Stimulated activated CD4-positive, alpha-beta T cell treated with anti-CD3 and anti-CD28 coated beads, Interleukin-1b, Interleukin-23, amount 100 ng/mL, for 4 hours (primary cell): ENCODE measurements at regions not wholly inside any gene's neighbourhood (a gene's known extent, or its start where the extent isn't known, plus 50 kb on each side); places are given as distances from the start of the nearest gene placed in this dataset.

Experiments used
- DNase-seq, 2 donors: peaks; one replicate each; pipeline ENCODE4 v3.0.0-alpha.2; 2020; ENCODE audit warnings: low read depth in 2 of 2

GRCh38 chr5:99724732-99725290, 796.0 kb upstream of the CHD1 start:
- no peak for DNase-seq

DNA sequence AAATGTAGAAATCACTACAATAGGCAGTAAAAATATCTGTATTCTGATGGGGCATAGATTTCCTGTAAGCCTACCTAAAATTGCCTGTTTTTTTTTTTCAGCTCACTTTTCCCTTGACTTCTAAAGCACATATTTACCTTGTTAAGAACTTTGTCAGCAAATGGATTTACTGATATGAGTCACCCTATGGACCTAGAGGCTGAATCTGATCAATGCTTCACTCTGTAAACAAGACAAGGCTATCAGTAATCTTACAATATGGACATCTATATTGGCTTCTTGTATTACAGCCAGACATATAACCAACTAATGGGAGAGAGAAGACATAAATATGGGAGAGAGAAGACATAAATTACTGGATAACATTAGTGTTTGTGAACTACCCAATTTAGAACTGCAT, 792.7 kb upstream of the CHD1 start:
- DNase-seq, result no peak

DNA sequence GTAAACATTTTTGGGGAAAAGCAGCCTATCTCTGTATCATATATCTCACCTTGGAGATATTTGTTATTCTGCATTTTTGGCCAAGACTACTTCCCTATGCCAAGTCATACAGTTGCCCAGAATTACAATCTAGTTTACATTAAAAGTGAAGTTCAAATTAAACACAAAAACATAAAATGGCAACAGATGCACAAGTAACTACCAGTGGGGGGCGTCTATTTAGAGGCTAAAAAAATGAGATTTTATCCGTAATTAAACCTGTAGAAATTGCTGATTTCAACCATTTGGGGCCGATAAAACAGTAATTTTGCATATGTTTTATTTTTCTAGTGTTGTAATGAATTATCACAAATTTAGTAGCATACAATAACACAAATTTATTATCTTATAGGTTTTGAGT, 787.1 kb upstream of the CHD1 start:
- no peak for DNase-seq

GRCh38 chr5:99706160-99706559, 777.4 kb upstream of the CHD1 start:
- DNase-seq, result no peak

GRCh38 chr5:99702565-99702964, 773.8 kb upstream of the CHD1 start:
- DNase-seq, result no peak

GRCh38 chr5:99694884-99695283, 766.1 kb upstream of the CHD1 start:
- DNase-seq, result no peak

GRCh38 chr5:99686538-99686937, 757.7 kb upstream of the CHD1 start:
- DNase-seq, result no peak

DNA sequence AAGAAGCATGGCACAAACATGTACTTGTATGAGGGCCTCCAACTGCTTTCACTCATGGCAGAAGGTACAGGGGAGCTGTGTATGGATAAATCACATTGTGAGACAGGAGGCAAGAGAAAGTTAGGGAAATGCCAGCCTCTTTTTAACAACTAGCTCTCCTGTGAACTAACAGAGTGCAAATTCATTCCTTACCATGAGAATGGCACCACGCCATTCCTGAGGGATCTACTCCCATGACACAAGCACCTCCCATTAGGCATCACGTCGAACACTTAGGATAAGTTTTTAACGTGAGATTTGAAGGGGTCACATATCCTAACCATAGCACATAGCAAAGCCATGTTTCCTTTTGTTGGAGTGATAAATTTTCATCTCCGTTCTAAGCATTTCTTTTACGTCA, 747.2 kb upstream of the CHD1 start:
- DNase-seq, result no peak

GRCh38 chr5:99674101-99674500, 745.3 kb upstream of the CHD1 start:
- DNase-seq, result no peak

DNA sequence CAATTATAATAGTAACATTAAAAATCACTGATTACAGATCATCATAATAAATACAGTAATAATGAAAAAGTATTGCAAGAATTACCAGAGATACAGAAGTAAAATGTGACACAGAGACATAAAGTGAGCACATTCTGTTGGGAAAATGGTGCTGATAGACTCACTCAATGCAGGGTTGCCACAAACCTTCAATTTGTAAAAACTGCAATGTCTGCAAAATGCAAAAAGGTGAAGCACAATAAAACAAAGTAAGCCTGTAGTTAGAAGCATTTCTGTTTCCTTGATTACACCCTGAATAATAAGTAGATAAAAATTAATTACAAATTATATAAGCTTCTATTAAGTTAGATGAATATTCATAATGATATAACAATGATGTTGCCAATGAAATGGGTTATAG, 736.2 kb upstream of the CHD1 start:
- DNase-seq, result no peak

GRCh38 chr5:99651298-99651697, 722.5 kb upstream of the CHD1 start:
- no peak for DNase-seq

DNA sequence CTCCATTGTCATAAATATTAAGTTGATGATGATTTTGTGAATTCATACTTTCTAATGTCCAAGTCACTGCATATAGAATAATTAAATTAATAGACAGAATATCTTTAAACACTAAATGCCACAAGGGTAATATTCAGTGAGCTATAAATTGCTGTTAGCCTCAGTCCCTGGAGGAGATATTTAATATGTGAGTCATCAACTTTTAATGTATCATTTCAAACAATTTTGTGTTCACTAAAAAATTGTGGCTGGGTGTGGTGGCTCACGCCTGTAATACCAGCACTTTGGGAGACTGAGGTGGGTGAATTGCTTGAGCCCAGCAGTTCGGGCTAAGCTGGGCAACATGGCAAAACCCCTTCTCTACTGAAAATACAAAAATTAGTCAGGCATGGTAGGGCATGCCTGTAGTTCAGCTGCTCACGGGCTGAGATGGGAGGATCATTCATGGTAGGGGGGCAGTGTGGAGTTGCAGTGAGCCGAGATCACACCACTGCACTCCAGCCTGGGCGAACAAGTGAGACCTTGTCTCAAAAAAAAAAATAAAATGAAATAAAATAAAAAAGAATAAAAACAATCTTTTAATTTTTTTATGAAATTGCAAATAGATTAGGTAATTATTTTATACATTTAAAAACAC, 717.3 kb upstream of the CHD1 start:
- DNase-seq, result no peak

DNA sequence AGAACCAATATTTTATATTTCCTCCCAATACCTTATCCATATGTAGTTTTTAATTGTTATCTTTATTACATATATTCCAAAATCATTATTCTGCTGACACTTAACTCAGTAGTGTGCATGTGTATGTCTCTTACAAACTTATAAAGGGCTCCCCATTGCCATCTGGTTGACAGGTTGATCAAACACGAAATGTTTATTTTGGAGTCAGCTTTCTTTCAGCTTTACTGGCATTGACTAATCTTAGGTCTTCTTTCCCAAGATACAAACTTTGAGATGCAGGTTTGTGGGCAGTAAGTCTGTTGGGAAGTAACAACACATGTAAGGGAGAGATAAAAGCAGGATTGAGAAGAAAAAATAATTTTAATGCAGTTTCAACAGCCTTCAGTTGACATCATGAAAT, 716.0 kb upstream of the CHD1 start:
- DNase-seq, result no peak

GRCh38 chr5:99640646-99641045, 711.8 kb upstream of the CHD1 start:
- no peak for DNase-seq

DNA sequence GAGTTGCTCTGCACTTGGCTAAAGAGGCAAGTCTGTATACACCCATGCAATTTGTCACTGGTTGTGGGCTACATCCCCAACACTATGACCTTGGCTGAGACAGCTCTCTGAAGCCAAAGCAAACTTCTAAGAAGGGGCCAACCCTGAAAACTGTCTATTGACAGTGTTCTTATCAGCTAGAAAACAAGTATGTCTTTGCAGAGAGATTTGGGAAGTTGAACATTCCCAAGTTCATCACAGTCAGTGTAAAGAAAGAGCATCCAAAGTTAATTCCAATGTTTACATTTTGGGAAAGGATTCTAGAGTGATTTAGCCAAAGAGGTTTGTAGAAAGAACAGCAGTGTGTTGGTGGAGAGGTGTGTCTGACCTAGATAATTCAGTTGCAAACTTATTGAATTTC, 711.1 kb upstream of the CHD1 start:
- no peak for DNase-seq

DNA sequence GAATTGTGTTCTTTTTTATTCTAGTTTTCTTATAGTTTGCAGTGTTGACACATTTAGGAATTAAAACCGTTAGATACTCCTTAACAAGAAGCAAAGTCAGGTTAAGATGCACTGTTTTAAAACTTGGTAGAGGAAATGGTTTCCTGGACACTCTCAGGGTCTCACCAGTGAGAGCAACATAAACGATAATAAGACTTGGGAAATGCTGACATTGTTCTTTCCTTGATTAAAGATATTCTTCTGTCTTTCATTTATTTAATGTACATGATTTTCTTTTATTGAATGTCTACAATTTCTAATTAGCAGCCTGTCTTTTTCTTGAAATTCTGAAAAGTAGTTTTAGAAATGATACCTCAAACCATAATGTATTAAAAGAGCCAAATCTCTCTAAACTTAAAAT, 707.9 kb upstream of the CHD1 start:
- no peak for DNase-seq

GRCh38 chr5:99621772-99622681, 693.2 kb upstream of the CHD1 start:
- no peak for DNase-seq

- DNase-seq, result no peak
These were observed 688.5 kb upstream of the CHD1 start for GRCh38 chr5:99617335-99617734.

GRCh38 chr5:99614888-99615287, 686.1 kb upstream of the CHD1 start:
- DNase-seq, result no peak

DNA sequence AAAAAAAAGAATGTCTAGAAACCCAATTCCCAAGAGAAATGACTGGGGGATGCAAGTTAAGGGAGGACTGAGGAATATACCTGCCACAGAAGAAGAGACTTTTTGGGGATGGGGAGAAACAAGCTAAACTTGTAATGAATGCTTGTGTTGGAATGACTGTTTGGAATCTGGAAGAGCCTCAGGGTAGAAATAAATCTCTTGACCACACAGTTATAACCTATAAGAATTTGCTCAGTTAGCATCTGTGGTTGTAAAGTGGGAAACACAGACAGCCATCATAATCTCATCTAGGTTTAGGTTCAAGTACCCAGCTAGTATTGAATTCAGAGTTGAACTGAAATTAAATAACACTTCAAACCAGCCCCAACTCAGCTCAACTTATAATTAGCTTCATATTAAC, 678.3 kb upstream of the CHD1 start:
- DNase-seq, result no peak

GRCh38 chr5:99605904-99606303, 677.1 kb upstream of the CHD1 start:
- no peak for DNase-seq

- DNase-seq, result no peak
These were observed 672.1 kb upstream of the CHD1 start for GRCh38 chr5:99600952-99601351.

GRCh38 chr5:99590806-99591205, 662.0 kb upstream of the CHD1 start:
- no peak for DNase-seq
